ENCODE measurements at regions not wholly inside any gene's neighbourhood (a gene's known extent, or its start where the extent isn't known, plus 50 kb on each side); places are given as distances from the start of the nearest gene placed in this dataset.

DNA sequence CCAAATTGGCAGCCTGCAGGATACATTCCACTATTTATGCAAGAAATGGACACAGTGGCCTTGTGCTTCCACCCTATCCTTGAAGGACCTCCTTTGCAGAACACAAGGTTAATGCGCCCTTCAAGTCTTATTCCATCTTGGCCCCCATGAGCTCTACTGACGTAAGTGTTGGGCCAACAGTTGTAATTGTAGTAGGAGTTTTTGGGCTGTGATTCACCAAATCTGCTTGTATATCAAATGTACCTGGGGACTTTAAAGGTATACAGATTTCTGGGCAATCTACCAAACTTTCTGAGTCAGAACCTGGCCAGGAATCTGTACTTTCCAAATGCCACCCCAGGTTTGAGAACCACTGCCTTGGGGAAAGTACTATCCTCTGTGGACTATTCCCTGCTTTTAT lies 100.9 kb upstream of the MARK1 start:
- no TSS peak for BruUV-seq (replicated peaks)
- Histone ChIP-seq H3K4me1 (ENCODE audit: insufficient read depth, low read length) (peaks cover 13% of the 10 kb centered on the region), H2AFZ (ENCODE audit: low read length) (no peak overlapping the region), H3K9me2 (replicated peaks; ENCODE audit: low read length) (no peaks in the 10 kb centered on the region), H3F3A (ENCODE audit: low read length, unreplicated experiment) (no peaks in the 10 kb centered on the region), H3K4me3 (ENCODE audit: low read length) (no peak overlapping the region), H3K4me2 (ENCODE audit: low read length) (no peak overlapping the region), H3K79me2 (ENCODE audit: low read length) (no peaks in the 10 kb centered on the region), H3K36me3 (ENCODE audit: low read depth, low read length) (no peaks in the 10 kb centered on the region), H3K9ac (ENCODE audit: low read length) (no peak overlapping the region), H3K27ac (ENCODE audit: low read length) (no peak overlapping the region), H4K20me1 (ENCODE audit: low read length) (no peaks in the 10 kb centered on the region), H3K9me3 (ENCODE audit: low read length) (no peaks in the 10 kb centered on the region), H3K27me3 (ENCODE audit: low read length) (peaks cover 4% of the 10 kb centered on the region; the same call in 1 of the 2 replicates)
- intact Hi-C loops (cut with micrococcal nuclease) = no loop called here
- ChIA-PET POLR2A (ENCODE audit: unreplicated experiment) (interaction anchor here (0.6 kb wide), 1 partner anchor 131 kb away, joined by 3 read pairs; no protein-coding TSS in a partner anchor), CTCF (no interaction called here)
- TF ChIP-seq EZH2phosphoT487 (IDR thresholded peaks at IDR 0.05; ENCODE audit: borderline replicate concordance, low read length) (no peak), EZH2 (IDR thresholded peaks at IDR 0.05; ENCODE audit: low read length, unreplicated experiment) (no peak)
- TF ChIP-seq, protein P1, sequence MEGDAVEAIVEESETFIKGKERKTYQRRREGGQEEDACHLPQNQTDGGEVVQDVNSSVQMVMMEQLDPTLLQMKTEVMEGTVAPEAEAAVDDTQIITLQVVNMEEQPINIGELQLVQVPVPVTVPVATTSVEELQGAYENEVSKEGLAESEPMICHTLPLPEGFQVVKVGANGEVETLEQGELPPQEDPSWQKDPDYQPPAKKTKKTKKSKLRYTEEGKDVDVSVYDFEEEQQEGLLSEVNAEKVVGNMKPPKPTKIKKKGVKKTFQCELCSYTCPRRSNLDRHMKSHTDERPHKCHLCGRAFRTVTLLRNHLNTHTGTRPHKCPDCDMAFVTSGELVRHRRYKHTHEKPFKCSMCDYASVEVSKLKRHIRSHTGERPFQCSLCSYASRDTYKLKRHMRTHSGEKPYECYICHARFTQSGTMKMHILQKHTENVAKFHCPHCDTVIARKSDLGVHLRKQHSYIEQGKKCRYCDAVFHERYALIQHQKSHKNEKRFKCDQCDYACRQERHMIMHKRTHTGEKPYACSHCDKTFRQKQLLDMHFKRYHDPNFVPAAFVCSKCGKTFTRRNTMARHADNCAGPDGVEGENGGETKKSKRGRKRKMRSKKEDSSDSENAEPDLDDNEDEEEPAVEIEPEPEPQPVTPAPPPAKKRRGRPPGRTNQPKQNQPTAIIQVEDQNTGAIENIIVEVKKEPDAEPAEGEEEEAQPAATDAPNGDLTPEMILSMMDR (conservative IDR thresholded peaks at IDR 0.05; ENCODE audit: low read depth, low read length) = no peak
- ATAC-seq (peak; percentile 53), DNase-seq (peak; percentile 94)

DNA sequence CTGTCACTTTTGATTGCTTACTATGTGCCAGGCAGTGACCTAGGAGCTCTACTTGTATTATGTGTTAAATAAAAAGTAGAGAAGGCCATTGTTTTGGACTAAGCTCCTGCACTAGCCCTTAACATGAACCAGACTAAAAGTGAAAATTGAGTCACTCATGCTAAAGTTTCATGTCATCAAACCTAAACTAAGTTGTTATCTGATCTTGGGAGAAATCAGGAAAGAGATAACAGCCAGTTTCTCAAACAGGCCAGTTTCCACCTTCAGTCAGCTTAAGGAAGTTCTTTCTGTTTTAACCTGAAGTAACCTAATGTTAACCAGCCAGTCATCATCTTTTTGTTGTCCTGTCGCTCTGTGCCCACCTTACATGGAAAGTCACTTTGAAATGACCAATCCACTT lies 102.1 kb upstream of the MARK1 start:
- H3F3A ChIP-seq (ENCODE audit: low read length, unreplicated experiment) = no peaks in the 10 kb centered on the region
- ATAC-seq (no peak), DNase-seq (no peak)
- no peak overlapping the region for H2AFZ ChIP-seq (ENCODE audit: low read length)
- H3K9me2 ChIP-seq (replicated peaks; ENCODE audit: low read length) = no peaks in the 10 kb centered on the region
- H3K9ac ChIP-seq (ENCODE audit: low read length) = no peak overlapping the region
- no peaks in the 10 kb centered on the region for H3K79me2 ChIP-seq (ENCODE audit: low read length)
- H3K27me3 ChIP-seq (ENCODE audit: low read length) = peaks cover 11% of the 10 kb centered on the region; the same call in 1 of the 2 replicates
- no peak overlapping the region for H3K4me3 ChIP-seq (ENCODE audit: low read length)
- TF ChIP-seq EZH2phosphoT487 (IDR thresholded peaks at IDR 0.05; ENCODE audit: borderline replicate concordance, low read length) (no peak), EZH2 (IDR thresholded peaks at IDR 0.05; ENCODE audit: low read length, unreplicated experiment) (no peak)
- TF ChIP-seq, protein P1 (conservative IDR thresholded peaks at IDR 0.05; ENCODE audit: low read depth, low read length) = no peak
- no peaks in the 10 kb centered on the region for H3K36me3 ChIP-seq (ENCODE audit: low read depth, low read length)
- no TSS peak for BruUV-seq (replicated peaks)
- intact Hi-C loops (cut with micrococcal nuclease) = no loop called here
- H3K27ac ChIP-seq (ENCODE audit: low read length) = no peak overlapping the region
- H3K9me3 ChIP-seq (ENCODE audit: low read length) = no peaks in the 10 kb centered on the region
- no peaks in the 10 kb centered on the region for H4K20me1 ChIP-seq (ENCODE audit: low read length)
- no peak overlapping the region for H3K4me2 ChIP-seq (ENCODE audit: low read length)
- ChIA-PET CTCF (no interaction called here), POLR2A (ENCODE audit: unreplicated experiment) (no interaction called here)
- H3K4me1 ChIP-seq (ENCODE audit: insufficient read depth, low read length) = peaks cover 7% of the 10 kb centered on the region

DNA sequence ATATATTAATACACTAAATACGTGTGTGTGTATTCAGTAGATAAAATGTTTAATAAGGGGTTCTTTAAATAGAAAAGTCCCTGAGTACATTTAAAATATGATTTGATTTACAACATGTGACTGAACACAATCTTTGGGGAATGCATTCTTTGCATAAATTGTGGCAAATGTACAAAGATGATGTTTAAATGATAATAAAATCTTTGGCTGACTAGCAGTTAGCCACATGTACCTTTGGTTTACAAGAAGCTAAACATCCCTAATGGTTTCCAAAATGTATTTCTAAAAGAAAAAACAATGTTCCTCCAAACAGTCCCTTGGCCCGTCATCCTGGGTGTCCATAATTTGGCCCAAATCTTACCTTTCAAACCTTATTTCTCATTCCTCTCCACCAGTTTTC lies 106.4 kb upstream of the MARK1 start:
- no peaks in the 10 kb centered on the region for H3F3A ChIP-seq (ENCODE audit: low read length, unreplicated experiment)
- H4K20me1 ChIP-seq (ENCODE audit: low read length) = no peaks in the 10 kb centered on the region
- intact Hi-C loops (cut with micrococcal nuclease) = no loop called here
- ATAC-seq (no peak), DNase-seq (no peak)
- no peaks in the 10 kb centered on the region for H3K79me2 ChIP-seq (ENCODE audit: low read length)
- no peaks in the 10 kb centered on the region for H3K36me3 ChIP-seq (ENCODE audit: low read depth, low read length)
- no peak overlapping the region for H3K4me3 ChIP-seq (ENCODE audit: low read length)
- H2AFZ ChIP-seq (ENCODE audit: low read length) = no peak overlapping the region
- peaks cover 12% of the 10 kb centered on the region; the same call in 1 of the 2 replicates for H3K27me3 ChIP-seq (ENCODE audit: low read length)
- no TSS peak for BruUV-seq (replicated peaks)
- no peaks in the 10 kb centered on the region for H3K9me3 ChIP-seq (ENCODE audit: low read length)
- no peak overlapping the region for H3K4me2 ChIP-seq (ENCODE audit: low read length)
- ChIA-PET CTCF (no interaction called here), POLR2A (ENCODE audit: unreplicated experiment) (no interaction called here)
- TF ChIP-seq EZH2 (IDR thresholded peaks at IDR 0.05; ENCODE audit: low read length, unreplicated experiment) = no peak
- TF ChIP-seq EZH2phosphoT487 (IDR thresholded peaks at IDR 0.05; ENCODE audit: borderline replicate concordance, low read length) = no peak
- TF ChIP-seq, protein P1 (conservative IDR thresholded peaks at IDR 0.05; ENCODE audit: low read depth, low read length) = no peak
- H3K27ac ChIP-seq (ENCODE audit: low read length) = no peak overlapping the region
- no peaks in the 10 kb centered on the region for H3K4me1 ChIP-seq (ENCODE audit: insufficient read depth, low read length)
- no peaks in the 10 kb centered on the region for H3K9me2 ChIP-seq (replicated peaks; ENCODE audit: low read length)
- no peak overlapping the region for H3K9ac ChIP-seq (ENCODE audit: low read length)
